Fibroblast of skin of back (primary cell): ENCODE measurements at regions not wholly inside any gene's neighbourhood (a gene's known extent, or its start where the extent isn't known, plus 50 kb on each side); places are given as distances from the start of the nearest gene placed in this dataset.

Source experiments
- DNase-seq: peaks from one replicate; pipeline ENCODE4 v3.0.0-alpha.2; 2013

DNA sequence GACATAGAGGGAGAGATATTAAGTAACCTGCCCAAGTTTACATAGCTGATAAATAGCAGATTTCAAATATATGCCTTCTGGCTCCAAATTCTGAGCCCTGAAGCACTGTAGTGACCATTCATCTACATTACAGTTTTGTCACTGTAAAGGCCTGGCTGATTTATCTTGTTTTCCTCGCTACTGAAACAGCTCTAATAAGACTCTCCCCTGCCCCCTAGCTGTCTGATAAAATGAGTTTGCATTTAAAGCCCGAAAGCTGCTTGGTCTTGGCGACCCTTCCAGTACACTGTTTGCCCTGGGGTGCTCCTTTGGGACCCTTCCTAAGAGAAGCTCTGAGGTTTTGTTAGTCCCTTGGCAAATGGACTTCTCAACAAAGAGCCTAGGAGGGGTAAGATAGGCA lies 59.7 kb upstream of the RAB11FIP2 start:
- peak; percentile 28 for DNase-seq

- peak; percentile 85 for DNase-seq
These were observed 55.4 kb upstream of the RAB11FIP2 start for GRCh38 chr10:118102121-118102520.

- peak; percentile 77 for DNase-seq
These were observed 54.8 kb upstream of the RAB11FIP2 start for GRCh38 chr10:118101501-118101900.
